IMR-90 (cell line): ENCODE measurements at regions not wholly inside any gene's neighbourhood (a gene's known extent, or its start where the extent isn't known, plus 50 kb on each side); places are given as distances from the start of the nearest gene placed in this dataset.

Experiments
- BHLHE40 ChIP-seq: fragments of 150-350 bp; IDR thresholded peaks from 2 replicates; pipeline ENCODE4 v1.6.1; 2016; ENCODE audit warnings: mild to moderate bottlenecking, low read depth, low read length
- CEBPB ChIP-seq: IDR thresholded peaks from 2 replicates; pipeline ENCODE4 v1.6.1; 2012; ENCODE audit warnings: low read depth, low read length, improper control_type of control experiment
- CTCF ChIP-seq: conservative IDR thresholded peaks from 2 replicates; pipeline ENCODE4 v1.5.1; 2012; ENCODE audit warnings: mild to moderate bottlenecking, low read depth, low read length, improper control_type of control experiment
- ELK1 ChIP-seq: fragments of 150-350 bp; IDR thresholded peaks from 2 replicates; pipeline ENCODE4 v1.6.1; 2016; ENCODE audit warnings: low read depth, mild to moderate bottlenecking, low read length, moderate library complexity, borderline replicate concordance
- POLR2A ChIP-seq: IDR thresholded peaks from 2 replicates; pipeline ENCODE4 v1.6.1; 2012; ENCODE audit warnings: mild to moderate bottlenecking, low read depth, low read length

- TF ChIP-seq BHLHE40, result no peak
- TF ChIP-seq CTCF, result no peak
- TF ChIP-seq CEBPB, result no peak
- no peak for TF ChIP-seq POLR2A
- TF ChIP-seq ELK1, result no peak
Measured at GRCh38 chr2:47690132-47690531, 92.8 kb upstream of the MSH6 start.
